Adrenal gland (tissue), 9 donors: ENCODE measurements at regions not wholly inside any gene's neighbourhood (a gene's known extent, or its start where the extent isn't known, plus 50 kb on each side); places are given as distances from the start of the nearest gene placed in this dataset.

Experiments used
- DNase-seq, 7 donors: peaks; one replicate each; pipeline ENCODE4 v3.0.0-alpha.2; 2019 to 2020
- H3K27ac ChIP-seq, 5 donors: fragments of 200-600 bp; sonication (generic) in 4 of 5; 1 replicate in 3 of 5; 2 replicates in 2 of 5; pipeline versions ENCODE4 v1.5.1 to v1.8.0; 2016 to 2020; ENCODE audit warnings: mild to moderate bottlenecking in 1 of 5
- H3K27me3 ChIP-seq: fragments of 200-600 bp; 2 replicates; pipeline ENCODE4 v1.8.0; 2021
- H3K36me3 ChIP-seq, 2 donors: fragments of 200-600 bp; replicated peaks in 1 of 2; 1 replicate in 1 of 2; 2 replicates in 1 of 2; pipeline versions ENCODE4 v1.5.1 to v1.8.0; 2018 to 2022
- H3K4me1 ChIP-seq, 2 donors: fragments of 200-600 bp; replicated peaks in 1 of 2; 1 replicate in 1 of 2; 2 replicates in 1 of 2; pipeline versions ENCODE4 v1.5.1 to v1.8.0; 2018 to 2021
- H3K4me3 ChIP-seq, 4 donors: fragments of 200-600 bp; sonication (generic) in 3 of 4; one replicate each; pipeline ENCODE4 v1.5.1; 2016 to 2018
- H3K9me3 ChIP-seq, 3 donors: fragments of 200-600 bp; sonication (generic) in 1 of 3; replicated peaks in 1 of 3; 1 replicate in 2 of 3; 2 replicates in 1 of 3; pipeline versions ENCODE4 v1.5.1 to v1.8.0; 2016 to 2021
- CTCF ChIP-seq, 6 experiments: fragments of 450-650 bp in 4 of 6; fragments of 200-600 bp in 2 of 6; sonication (generic) in 1 of 6; IDR thresholded peaks; 1 replicate in 5 of 6; 2 replicates in 1 of 6; pipeline versions ENCODE4 v1.5.1 to v1.8.0; 2016 to 2021; ENCODE audit warnings: antibody characterized with exemption in 6 of 6, mild to moderate bottlenecking in 2 of 6, moderate library complexity in 1 of 6
- POLR2A ChIP-seq, 2 donors: fragments of 450-650 bp; IDR thresholded peaks; one replicate each; pipeline ENCODE4 v1.6.1; 2017; ENCODE audit warnings: antibody characterized with exemption in 2 of 2, mild to moderate bottlenecking in 2 of 2, moderate library complexity in 1 of 2
- WGBS, 4 donors: extraction: QIAGEN DNeasy Blood & Tissue Kit in 2 of 4; methylation state at CpG; one replicate each; pipeline versions ENCODE4 v1.1.5 to v1.1.7; 2013 to 2017; 5-methylcytosine and 5-hydroxymethylcytosine counted together
- intact Hi-C, 2 donors: fragments of 100-400 bp; cut with DNase I; formaldehyde crosslinking; loops; one replicate each; pipeline versions ENCODE4 v1.14.1 to v1.15.0; 2022 to 2023
- donor health status: healthy with polysubstance abuse.
- donor health status: Bipolar disorder and iron deficiency.
- donor health status: DM: yes; HTN: yes; CAD: no.
- donor health status: DM: no; HTN: no; CAD: no.
- donor health status: DM: no; HTN: no; CAD: no.

GRCh38 chr6:115319823-115320222, 740.9 kb downstream of the FRK start:
- no peak for TF ChIP-seq POLR2A (IDR thresholded peaks at IDR 0.05)
- no peak for TF ChIP-seq CTCF (IDR thresholded peaks at IDR 0.05)
- Histone ChIP-seq H3K4me1 (no peaks in the 10 kb centered on the region), H3K4me3 (no peak overlapping the region), H3K36me3 (no peaks in the 10 kb centered on the region), H3K27me3 (no peaks in the 10 kb centered on the region), H3K27ac (no peak overlapping the region), H3K9me3 (no peaks in the 10 kb centered on the region)
- 82 to 93% (median 89%) methylated on average over 1 of the region's 1 CpG for WGBS, 4 donors
- no peak for DNase-seq
- intact Hi-C loops: no loop called here

GRCh38 chr6:115310156-115310555, 750.5 kb downstream of the FRK start:
- Histone ChIP-seq H3K27me3 (no peaks in the 10 kb centered on the region), H3K36me3 (no peaks in the 10 kb centered on the region), H3K9me3 (peaks cover 0 to 7% (median 0%) of the 10 kb centered on the region in 3 donors), H3K4me3 (no peak overlapping the region), H3K27ac (no peak overlapping the region), H3K4me1 (no peaks in the 10 kb centered on the region)
- intact Hi-C loops: no loop called here
- WGBS, 4 donors: 89 to 93% (median 92%) methylated on average over 2 to 6 of the region's 6 CpGs
- no peak for TF ChIP-seq CTCF (IDR thresholded peaks at IDR 0.05)
- no peak for TF ChIP-seq POLR2A (IDR thresholded peaks at IDR 0.05)
- DNase-seq: no peak

- Histone ChIP-seq H3K4me1 (no peaks in the 10 kb centered on the region), H3K36me3 (no peaks in the 10 kb centered on the region), H3K4me3 (no peak overlapping the region), H3K9me3 (peaks cover 0 to 5% (median 0%) of the 10 kb centered on the region in 3 donors), H3K27me3 (no peaks in the 10 kb centered on the region), H3K27ac (no peak overlapping the region)
- no peak for TF ChIP-seq CTCF (IDR thresholded peaks at IDR 0.05)
- no peak for TF ChIP-seq POLR2A (IDR thresholded peaks at IDR 0.05)
- intact Hi-C loops: no loop called here
- DNase-seq: no peak
- 66 to 82% (median 74%) methylated on average over 4 of the region's 4 CpGs for whole genome bisulfite sequencing, 4 donors
Observed at GRCh38 chr6:115302731-115303130, 758.0 kb downstream of the FRK start.

GRCh38 chr6:115287467-115287866, 773.2 kb downstream of the FRK start:
- DNase-seq: no peak
- no peak overlapping the region for H3K4me3 ChIP-seq
- intact Hi-C loops: no loop called here
- whole genome bisulfite sequencing, 4 donors: 86 to 90% (median 87%) methylated on average over 4 of the region's 4 CpGs
- no peaks in the 10 kb centered on the region for H3K36me3 ChIP-seq
- no peak overlapping the region for H3K27ac ChIP-seq
- TF ChIP-seq CTCF (IDR thresholded peaks at IDR 0.05) (no peak), POLR2A (IDR thresholded peaks at IDR 0.05) (no peak)
- no peaks in the 10 kb centered on the region for H3K9me3 ChIP-seq
- no peaks in the 10 kb centered on the region for H3K4me1 ChIP-seq
- H3K27me3 ChIP-seq: no peaks in the 10 kb centered on the region
